ENCODE measurements at regions not wholly inside any gene's neighbourhood (a gene's known extent, or its start where the extent isn't known, plus 50 kb on each side); places are given as distances from the start of the nearest gene placed in this dataset.

DNA sequence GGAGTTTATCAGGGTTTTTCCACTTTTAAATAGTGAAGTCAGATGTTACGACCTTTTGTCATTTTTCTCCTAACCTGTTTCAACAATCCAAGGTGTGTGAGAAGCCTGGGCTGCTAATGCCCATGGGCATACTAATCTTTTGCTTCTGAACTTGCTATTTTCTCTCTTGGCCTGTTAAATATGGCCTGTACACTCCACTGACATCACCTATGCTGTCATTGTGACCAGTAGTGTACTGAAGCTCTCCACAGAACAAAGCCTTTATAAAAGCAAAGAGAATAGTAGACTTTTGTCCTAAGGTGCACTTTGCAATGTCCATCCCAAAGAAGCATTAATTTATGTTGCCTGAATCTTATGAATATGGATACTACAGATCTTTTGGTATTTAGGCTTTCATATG lies 1490.5 kb downstream of the STIM2 start:
- DNase-seq = no peak
- TF ChIP-seq POLR2A (IDR thresholded peaks at IDR 0.05) = no peak
- no peak for TF ChIP-seq CTCF (IDR thresholded peaks at IDR 0.05)
- Histone ChIP-seq H3K36me3 (no peaks in the 10 kb centered on the region), H3K27ac (no peak overlapping the region), H3K4me1 (no peaks in the 10 kb centered on the region), H3K9me3 (peaks cover 0 to 5% (median 0%) of the 10 kb centered on the region in 3 donors), H3K4me3 (no peak overlapping the region), H3K27me3 (no peaks in the 10 kb centered on the region)
- WGBS, 2 donors = 0% methylated on average over 1 of the region's 1 CpG
- intact Hi-C loops (cut with DNase I) = no loop called here

DNA sequence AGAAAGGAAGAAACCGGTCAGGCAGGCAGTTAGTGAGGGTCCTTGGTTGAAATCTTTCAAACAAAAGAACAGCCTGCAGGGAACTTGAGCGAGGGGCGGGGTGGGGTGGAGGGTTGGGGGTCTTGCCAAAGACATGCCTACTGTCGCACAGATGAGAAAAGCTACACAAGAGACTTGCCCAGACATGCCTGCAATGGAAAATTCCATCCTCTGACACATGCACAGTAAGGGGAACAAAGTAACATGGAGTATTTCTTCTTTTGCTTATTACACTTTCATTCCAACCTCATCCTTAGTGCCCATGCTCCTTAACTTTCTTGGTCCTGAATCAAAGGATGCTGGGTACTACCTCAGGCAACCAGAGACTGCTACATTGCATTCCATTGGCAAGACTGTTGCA lies 1491.2 kb downstream of the STIM2 start:
- intact Hi-C loops (cut with DNase I) = no loop called here
- TF ChIP-seq POLR2A (IDR thresholded peaks at IDR 0.05) (no peak), CTCF (IDR thresholded peaks at IDR 0.05) (no peak)
- Histone ChIP-seq H3K9me3 (peaks cover 0 to 5% (median 0%) of the 10 kb centered on the region in 3 donors), H3K4me1 (no peaks in the 10 kb centered on the region), H3K36me3 (no peaks in the 10 kb centered on the region), H3K4me3 (no peak overlapping the region), H3K27me3 (no peaks in the 10 kb centered on the region), H3K27ac (no peak overlapping the region)
- no peak for DNase-seq
- WGBS, 2 donors = 70 to 76% methylated on average over 4 of the region's 4 CpGs

DNA sequence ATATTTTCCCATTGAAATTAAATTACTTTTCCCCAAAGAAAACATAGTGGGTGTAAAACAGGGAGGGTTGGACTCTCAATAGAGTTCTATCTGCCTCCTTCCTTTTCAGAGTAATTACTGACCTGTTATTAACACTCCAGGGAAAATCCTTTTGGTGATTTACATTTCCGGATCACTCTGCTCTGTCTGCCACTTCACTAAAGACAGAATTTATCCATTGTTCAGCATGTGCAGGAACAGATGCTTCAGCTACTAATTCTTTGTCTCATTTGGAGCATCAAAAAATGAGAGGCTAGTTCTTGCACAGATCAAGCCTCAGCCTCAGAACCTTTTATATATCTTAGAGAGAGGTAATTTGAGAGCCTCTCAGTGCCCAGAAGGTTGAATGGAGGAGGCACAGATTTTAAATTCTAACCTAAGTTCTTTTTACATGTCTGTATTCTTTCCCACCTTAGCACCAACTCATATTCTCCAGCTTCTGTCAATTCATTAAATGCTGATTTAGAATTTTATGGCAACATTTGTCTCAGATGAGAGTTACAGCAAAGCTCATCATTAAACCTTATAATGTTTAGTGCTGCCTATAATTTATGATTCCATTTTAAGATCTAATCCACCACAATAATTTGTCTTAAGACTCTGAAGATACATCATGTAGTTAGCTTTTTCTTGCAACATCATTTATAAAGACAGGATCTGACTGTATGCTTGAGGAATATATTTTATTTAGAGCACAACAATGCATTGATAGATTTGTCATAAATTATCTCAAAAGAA lies 1494.4 kb downstream of the STIM2 start:
- 32 to 42% methylated on average over 1 of the region's 1 CpG for WGBS, 2 donors

DNA sequence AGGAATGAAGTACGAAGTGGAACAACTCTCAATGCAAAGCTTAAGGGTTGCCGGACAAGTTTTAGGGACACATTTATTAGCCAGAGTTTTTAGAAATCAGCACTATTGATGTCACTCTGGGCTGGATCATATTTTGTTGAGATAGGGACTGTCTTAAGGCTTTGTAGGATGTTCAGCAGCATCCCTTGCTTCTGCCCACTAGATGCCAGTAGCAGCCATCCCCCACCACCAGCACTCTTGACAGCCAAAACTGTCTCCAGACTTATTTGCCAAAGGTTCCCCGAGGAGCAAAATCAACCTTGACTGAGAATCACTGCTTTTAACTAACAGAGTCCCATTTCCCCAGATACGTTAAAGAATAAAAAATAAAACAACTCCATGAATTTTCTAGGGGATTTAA lies 1497.3 kb downstream of the STIM2 start:
- TF ChIP-seq POLR2A (IDR thresholded peaks at IDR 0.05) = no peak
- no peak for TF ChIP-seq CTCF (IDR thresholded peaks at IDR 0.05)

More for the DNA sequence above, 1494.4 kb downstream of the STIM2 start:
- Histone ChIP-seq H3K27ac (no peak overlapping the region), H3K4me1 (no peaks in the 10 kb centered on the region), H3K9me3 (peaks cover 0 to 5% (median 0%) of the 10 kb centered on the region in 3 donors), H3K27me3 (no peaks in the 10 kb centered on the region), H3K36me3 (no peaks in the 10 kb centered on the region), H3K4me3 (no peak overlapping the region)
- TF ChIP-seq POLR2A (IDR thresholded peaks at IDR 0.05) (no peak), CTCF (IDR thresholded peaks at IDR 0.05) (no peak)
- DNase-seq = no peak
- intact Hi-C loops (cut with DNase I) = no loop called here

DNA sequence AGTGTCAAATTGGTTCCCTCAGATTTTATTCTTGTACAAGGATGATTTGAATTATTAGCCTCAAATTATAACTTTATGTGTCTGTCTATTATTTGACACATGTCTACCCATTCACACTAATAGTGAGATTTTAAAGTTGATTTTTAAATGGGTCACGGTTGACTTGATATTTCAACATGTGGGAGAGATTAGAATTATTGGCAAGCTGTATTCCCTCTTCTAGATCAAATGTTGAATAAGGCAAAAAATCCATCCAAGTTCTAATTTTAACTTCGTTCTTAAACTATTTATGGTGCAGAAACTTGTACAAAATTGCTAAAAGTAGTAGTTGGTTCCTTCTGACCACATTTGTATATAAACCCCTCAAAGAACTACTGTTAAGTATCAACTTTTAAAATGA lies 1498.0 kb downstream of the STIM2 start:
- H3K36me3 ChIP-seq = no peaks in the 10 kb centered on the region
- H3K27ac ChIP-seq = no peak overlapping the region
- WGBS, 2 donors = 18 to 41% methylated on average over 2 of the region's 2 CpGs
- no peaks in the 10 kb centered on the region for H3K9me3 ChIP-seq
- no peak overlapping the region for H3K4me3 ChIP-seq
- no peaks in the 10 kb centered on the region for H3K27me3 ChIP-seq
- no peak for DNase-seq
- TF ChIP-seq CTCF (IDR thresholded peaks at IDR 0.05) (no peak), POLR2A (IDR thresholded peaks at IDR 0.05) (no peak)
- intact Hi-C loops (cut with DNase I) = no loop called here
- no peaks in the 10 kb centered on the region for H3K4me1 ChIP-seq

More for the DNA sequence above, 1497.3 kb downstream of the STIM2 start:
- Histone ChIP-seq H3K9me3 (no peaks in the 10 kb centered on the region), H3K36me3 (no peaks in the 10 kb centered on the region), H3K27ac (no peak overlapping the region), H3K27me3 (no peaks in the 10 kb centered on the region), H3K4me1 (no peaks in the 10 kb centered on the region), H3K4me3 (no peak overlapping the region)
- intact Hi-C loops (cut with DNase I) = no loop called here
- 56 to 66% methylated on average over 4 of the region's 4 CpGs for WGBS, 2 donors
- DNase-seq = no peak
